H1 (cell line): ENCODE measurements at regions not wholly inside any gene's neighbourhood (a gene's known extent, or its start where the extent isn't known, plus 50 kb on each side); places are given as distances from the start of the nearest gene placed in this dataset.

Experiments
- CTCF ChIA-PET: fragments of 300-600 bp; sonication (Branson Sonifier 250); formaldehyde crosslinking; loops from one replicate; lab custom pipeline; 2021; ENCODE audit not compliant: partially characterized antibody; lab: Charles Lee
- POLR2A ChIA-PET: fragments of 300-600 bp; sonication (Branson Sonifier 250); formaldehyde crosslinking; loops from one replicate; lab custom pipeline; 2021; ENCODE audit warnings: inconsistent platforms; ENCODE audit not compliant: partially characterized antibody; lab: Charles Lee
- DNase-seq, 2 experiments: peaks; one replicate each; pipeline versions ENCODE4 v3.0.0 to v3.0.0-alpha.2; 2010 to 2022; ENCODE audit warnings: low spot score in 2 of 2, low read depth in 1 of 2, mixed read lengths in 1 of 2
- FAIRE-seq: peaks from 2 replicates; lab custom pipeline; 2011; peaks lifted over from hg19 to GRCh38; lab: Jason Lieb, UNC
- H2AFZ ChIP-seq: 2 replicates; pipeline ENCODE4 v1.8.1; 2012; ENCODE audit warnings: low read length, inconsistent platforms
- H2AK5ac ChIP-seq: 2 replicates; pipeline ENCODE4 v1.6.1; 2013; ENCODE audit warnings: low read depth, low read length
- H2BK120ac ChIP-seq: replicated peaks from 2 replicates; pipeline ENCODE3; 2013; ENCODE audit warnings: low read depth, low read length, inconsistent platforms
- H2BK12ac ChIP-seq: 2 replicates; pipeline ENCODE4 v1.6.1; 2013; ENCODE audit warnings: low read depth, low read length
- H2BK15ac ChIP-seq: 2 replicates; pipeline ENCODE4 v1.6.1; 2013; ENCODE audit warnings: low read length
- H2BK20ac ChIP-seq: 2 replicates; pipeline ENCODE4 v1.6.1; 2013; ENCODE audit warnings: low read length
- H2BK5ac ChIP-seq: 2 replicates; pipeline ENCODE4 v1.6.1; 2013; ENCODE audit warnings: low read depth, low read length
- H3K14ac ChIP-seq: 2 replicates; pipeline ENCODE4 v1.6.1; 2013; ENCODE audit warnings: inconsistent platforms; ENCODE audit not compliant: insufficient read length
- H3K18ac ChIP-seq: 2 replicates; pipeline ENCODE4 v1.6.1; 2013; ENCODE audit warnings: low read length; ENCODE audit errors: extremely low read depth
- H3K23ac ChIP-seq: 2 replicates; pipeline ENCODE4 v1.6.1; 2013; ENCODE audit warnings: inconsistent platforms; ENCODE audit not compliant: insufficient read length
- H3K23me2 ChIP-seq: 2 replicates; pipeline ENCODE4 v1.6.1; 2013; ENCODE audit warnings: low read depth, low read length
- H3K27ac ChIP-seq: 2 replicates; pipeline ENCODE4 v1.6.1; 2011; ENCODE audit warnings: low read depth, low read length, inconsistent platforms
- H3K27me3 ChIP-seq, 4 experiments: replicated peaks in 1 of 4; 1 replicate in 1 of 4; 2 replicates in 3 of 4; pipeline versions ENCODE4 v1.6.1 to v1.8.1; 2011 to 2013; ENCODE audit warnings: low read length in 3 of 4, mild to moderate bottlenecking in 3 of 4, inconsistent platforms in 2 of 4, mixed read lengths in 2 of 4, moderate library complexity in 1 of 4; ENCODE audit not compliant: control insufficient read depth in 3 of 4, insufficient read depth in 3 of 4; ENCODE audit errors: extremely low read depth in 1 of 4
- H3K36me3 ChIP-seq, 4 experiments: 2 replicates each; pipeline versions ENCODE4 v1.6.1 to v1.8.1; 2011 to 2013; ENCODE audit warnings: mild to moderate bottlenecking in 4 of 4, low read length in 3 of 4, moderate library complexity in 2 of 4, control low read depth in 1 of 4, inconsistent platforms in 1 of 4; ENCODE audit not compliant: insufficient read depth in 4 of 4, control insufficient read depth in 2 of 4
- H3K4ac ChIP-seq: replicated peaks from 2 replicates; pipeline ENCODE3; 2013; ENCODE audit warnings: low read length, low read depth, mixed read lengths, inconsistent platforms; ENCODE audit not compliant: insufficient read length
- H3K4me1 ChIP-seq, 4 experiments: replicated peaks in 1 of 4; 1 replicate in 1 of 4; 2 replicates in 3 of 4; pipeline versions ENCODE4 v1.6.1 to v1.8.1; 2011 to 2013; ENCODE audit warnings: low read length in 3 of 4, inconsistent platforms in 2 of 4, mixed read lengths in 1 of 4; ENCODE audit not compliant: insufficient read depth in 4 of 4, control insufficient read depth in 3 of 4
- H3K4me2 ChIP-seq, 2 experiments: 2 replicates each; pipeline versions ENCODE4 v1.6.1 to v1.8.1; 2011 to 2013; ENCODE audit warnings: low read depth in 2 of 2, low read length in 2 of 2, control low read depth in 1 of 2, inconsistent platforms in 1 of 2, mild to moderate bottlenecking in 1 of 2; ENCODE audit not compliant: insufficient read depth in 1 of 2
- H3K4me3 ChIP-seq, 4 experiments: fragments of 200-600, 300-600 bp in 1 of 4; sonication (generic), shearing (Covaris generic), sonication (Bioruptor Twin) in 1 of 4; 2 replicates each; pipeline versions ENCODE4 v1.5.1 to v1.8.1; 2011 to 2016; ENCODE audit warnings: low read length in 4 of 4, low read depth in 3 of 4, control low read depth in 2 of 4, inconsistent platforms in 2 of 4, mild to moderate bottlenecking in 2 of 4, mixed read lengths in 1 of 4, moderate library complexity in 1 of 4; ENCODE audit not compliant: insufficient read depth in 2 of 4; ENCODE audit errors: extremely low read depth in 1 of 4
- H3K56ac ChIP-seq: replicated peaks from 2 replicates; pipeline ENCODE3; 2013; ENCODE audit warnings: low read depth, mild to moderate bottlenecking, mixed read lengths, low read length, inconsistent platforms; ENCODE audit not compliant: insufficient read length
- H3K79me1 ChIP-seq: 2 replicates; pipeline ENCODE4 v1.6.1; 2013; ENCODE audit warnings: low read depth, low read length, control low read depth
- H3K79me2 ChIP-seq, 2 experiments: 2 replicates each; pipeline versions ENCODE4 v1.6.1 to v1.8.1; 2012 to 2013; ENCODE audit warnings: low read length in 2 of 2, mild to moderate bottlenecking in 2 of 2, inconsistent platforms in 1 of 2; ENCODE audit not compliant: insufficient read depth in 2 of 2, control insufficient read depth in 1 of 2
- H3K9ac ChIP-seq, 4 experiments: replicated peaks in 1 of 4; 1 replicate in 1 of 4; 2 replicates in 3 of 4; pipeline versions ENCODE4 v1.6.1 to v1.8.1; 2011 to 2013; ENCODE audit warnings: low read depth in 3 of 4, low read length in 3 of 4, control low read depth in 2 of 4, mild to moderate bottlenecking in 2 of 4, moderate library complexity in 2 of 4, inconsistent platforms in 1 of 4; ENCODE audit errors: extremely low read depth in 1 of 4
- H3K9me3 ChIP-seq, 2 experiments: 2 replicates each; pipeline versions ENCODE4 v1.6.1 to v1.8.1; 2012 to 2013; ENCODE audit warnings: mild to moderate bottlenecking in 2 of 2, moderate library complexity in 2 of 2, control low read depth in 1 of 2, inconsistent platforms in 1 of 2, low read depth in 1 of 2, low read length in 1 of 2, mixed read lengths in 1 of 2; ENCODE audit not compliant: insufficient read depth in 2 of 2
- H4K20me1 ChIP-seq, 2 experiments: replicated peaks in 1 of 2; 2 replicates each; pipeline versions ENCODE3 to v1.8.1; 2011 to 2013; ENCODE audit warnings: inconsistent platforms in 2 of 2, low read length in 2 of 2, mild to moderate bottlenecking in 1 of 2; ENCODE audit not compliant: insufficient read depth in 2 of 2, control insufficient read depth in 1 of 2
- H4K5ac ChIP-seq: 2 replicates; pipeline ENCODE4 v1.6.1; 2013; ENCODE audit warnings: low read length, low read depth, mixed read lengths, inconsistent platforms; ENCODE audit not compliant: insufficient read length
- H4K8ac ChIP-seq: 2 replicates; pipeline ENCODE4 v1.8.0; 2013; ENCODE audit warnings: mild to moderate bottlenecking, moderate library complexity, low read length, inconsistent platforms; ENCODE audit not compliant: insufficient read depth; ENCODE audit errors: extremely low read depth
- H4K91ac ChIP-seq: replicated peaks from 2 replicates; pipeline ENCODE3; 2013; ENCODE audit warnings: low read length, mixed read lengths, inconsistent platforms; ENCODE audit not compliant: insufficient read length
- E2F6 ChIP-seq: IDR thresholded peaks from 2 replicates; pipeline ENCODE4 v1.6.1; 2012; ENCODE audit warnings: inconsistent platforms
- HDAC2 ChIP-seq, 2 experiments: fragments of 300-600 bp in 1 of 2; sonication (generic) in 1 of 2; IDR thresholded peaks; 2 replicates each; pipeline ENCODE4 v1.6.1; 2011 to 2012; ENCODE audit warnings: low read depth in 2 of 2, low read length in 2 of 2, mild to moderate bottlenecking in 2 of 2, moderate library complexity in 2 of 2, borderline replicate concordance in 1 of 2, inconsistent platforms in 1 of 2
- JUN ChIP-seq: IDR thresholded peaks from 2 replicates; pipeline ENCODE4 v1.6.1; 2011; ENCODE audit warnings: low read depth, mild to moderate bottlenecking, improper control_type of control experiment, low read length
- KDM5A ChIP-seq: fragments of 200-600 bp; IDR thresholded peaks from 2 replicates; pipeline ENCODE4 v1.7.1; 2012; ENCODE audit warnings: mild to moderate bottlenecking, low read length, inconsistent platforms, mixed read lengths
- MAX ChIP-seq: IDR thresholded peaks from 2 replicates; pipeline ENCODE4 v1.6.1; 2012; ENCODE audit warnings: inconsistent platforms
- PHF8 ChIP-seq: fragments of 200-600 bp; sonication (generic); conservative IDR thresholded peaks from 2 replicates; pipeline ENCODE4 v1.7.1; 2012; ENCODE audit warnings: low read depth, mild to moderate bottlenecking, inconsistent platforms, low read length, moderate library complexity
- RAD21 ChIP-seq, 2 experiments: IDR thresholded peaks in 1 of 2; conservative IDR thresholded peaks in 1 of 2; 2 replicates each; pipeline ENCODE4 v1.6.1; 2011; ENCODE audit warnings: low read depth in 2 of 2, low read length in 2 of 2, improper control_type of control experiment in 1 of 2, inconsistent platforms in 1 of 2, mild to moderate bottlenecking in 1 of 2, moderate library complexity in 1 of 2
- SAP30 ChIP-seq: fragments of 300-600 bp; sonication (generic); IDR thresholded peaks from 2 replicates; pipeline ENCODE4 v1.7.1; 2012; ENCODE audit warnings: low read length, moderate library complexity, mild to moderate bottlenecking, inconsistent platforms; ENCODE audit not compliant: insufficient read depth, insufficient replicate concordance
- SIX5 ChIP-seq: IDR thresholded peaks from 2 replicates; pipeline ENCODE4 v1.6.1; 2011; ENCODE audit warnings: mild to moderate bottlenecking, low read depth, low read length
- SRF ChIP-seq: IDR thresholded peaks from 2 replicates; pipeline ENCODE4 v1.6.1; 2011; ENCODE audit warnings: mild to moderate bottlenecking, low read depth, low read length, moderate library complexity
- TAF1 ChIP-seq: IDR thresholded peaks from 2 replicates; pipeline ENCODE4 v1.6.1; 2011; ENCODE audit warnings: mild to moderate bottlenecking, low read depth, low read length
- TAF7 ChIP-seq: optimal IDR thresholded peaks from 2 replicates; pipeline ENCODE3; 2011; ENCODE audit warnings: low read depth, mild to moderate bottlenecking, inconsistent platforms, low read length, moderate library complexity, borderline replicate concordance
- TEAD4 ChIP-seq: IDR thresholded peaks from 2 replicates; pipeline ENCODE4 v1.6.1; 2012; ENCODE audit warnings: low read depth, low read length, inconsistent platforms, mixed read lengths
- ZNF274 ChIP-seq: IDR thresholded peaks from 2 replicates; pipeline ENCODE4 v1.7.0; 2012; ENCODE audit warnings: low read length, borderline replicate concordance; ENCODE audit errors: extremely low read depth

GRCh38 chr13:58340895-58341294, 709.4 kb downstream of the PCDH17 start:
- Histone ChIP-seq H3K9me3 (no peaks in the 10 kb centered on the region), H3K79me2 (no peaks in the 10 kb centered on the region), H3K18ac (no peak overlapping the region), H3K23me2 (no peaks in the 10 kb centered on the region), H2BK15ac (no peak overlapping the region), H3K27ac (no peak overlapping the region), H4K20me1 (no peaks in the 10 kb centered on the region), H3K79me1 (no peaks in the 10 kb centered on the region), H2AFZ (no peak overlapping the region), H4K8ac (no peak overlapping the region), H3K56ac (no peak overlapping the region), H3K9ac (no peak overlapping the region), H3K36me3 (no peaks in the 10 kb centered on the region), H3K4ac (no peak overlapping the region), H2BK120ac (no peak overlapping the region), H3K14ac (no peak overlapping the region), H2BK12ac (no peak overlapping the region), H2BK20ac (no peak overlapping the region), H2AK5ac (no peak overlapping the region), H4K91ac (no peak overlapping the region), H3K4me3 (no peak overlapping the region), H3K27me3 (no peaks in the 10 kb centered on the region), H4K5ac (no peak overlapping the region), H3K4me1 (no peaks in the 10 kb centered on the region), H2BK5ac (no peak overlapping the region), H3K4me2 (no peak overlapping the region), H3K23ac (no peak overlapping the region)
- CTCF ChIA-PET = no interaction called here
- DNase-seq (no peak), FAIRE-seq (no peak)
- TF ChIP-seq SRF (no peak), ZNF274 (no peak), JUN (no peak), TAF1 (no peak), HDAC2 (IDR thresholded peaks at IDR 0.05; ENCODE audit: borderline replicate concordance in 1 of 2, low read depth in 2 of 2, low read length in 2 of 2) (no peak), E2F6 (no peak), RAD21 (IDR thresholded peaks at IDR 0.05 in 1 of 2, conservative IDR thresholded peaks at IDR 0.05 in 1 of 2; ENCODE audit: low read depth in 2 of 2, low read length in 2 of 2) (no peak), TEAD4 (no peak), KDM5A (no peak), SAP30 (no peak), MAX (no peak), SIX5 (no peak), TAF7 (no peak), PHF8 (no peak)
- POLR2A ChIA-PET = no interaction called here
